Right lobe of liver (tissue), 6 donors: ENCODE measurements at regions not wholly inside any gene's neighbourhood (a gene's known extent, or its start where the extent isn't known, plus 50 kb on each side); places are given as distances from the start of the nearest gene placed in this dataset.

Source experiments
- ATAC-seq, 4 donors: fragments of 200-7000 bp; cut with Tn5 transposase; one replicate each; pipeline ENCODE4 v1.9.1; 2020; ENCODE audit warnings: mild to moderate bottlenecking in 4 of 4, moderate library complexity in 4 of 4
- DNase-seq, 3 donors: peaks; one replicate each; pipeline ENCODE4 v3.0.0-alpha.2; 2020
- H3K27ac ChIP-seq, 3 donors: fragments of 200-600 bp; one replicate each; pipeline ENCODE4 v1.8.0; 2022
- H3K27me3 ChIP-seq, 2 donors: fragments of 200-600 bp; one replicate each; pipeline ENCODE4 v1.8.0; 2022
- H3K36me3 ChIP-seq, 4 donors: fragments of 200-600 bp; sonication (generic) in 1 of 4; one replicate each; pipeline versions ENCODE4 v1.5.1 to v1.8.0; 2017 to 2022; ENCODE audit warnings: control low read depth in 1 of 4
- H3K4me1 ChIP-seq, 4 donors: fragments of 200-600 bp; sonication (generic) in 1 of 4; one replicate each; pipeline versions ENCODE4 v1.5.1 to v1.8.0; 2017 to 2022; ENCODE audit warnings: control low read depth in 1 of 4
- H3K4me3 ChIP-seq, 3 donors: fragments of 200-600 bp; one replicate each; pipeline ENCODE4 v1.8.0; 2022
- H3K9me3 ChIP-seq, 4 donors: fragments of 200-600 bp; sonication (generic) in 1 of 4; one replicate each; pipeline versions ENCODE4 v1.5.1 to v1.8.0; 2017 to 2022; ENCODE audit warnings: control low read depth in 1 of 4
- POLR2A ChIP-seq: fragments of 450-650 bp; IDR thresholded peaks from one replicate; pipeline ENCODE4 v1.6.1; 2017; ENCODE audit warnings: antibody characterized with exemption, mild to moderate bottlenecking
- WGBS: methylation state at CpG from one replicate; pipeline ENCODE4 v1.1.6; 2018; ENCODE audit warnings: low coverage, low lambda C conversion rate; ENCODE audit not compliant: insufficient coverage; ENCODE audit errors: missing lambda C conversion rate; 5-methylcytosine and 5-hydroxymethylcytosine counted together
- intact Hi-C, 2 donors: fragments of 100-400 bp; cut with DNase I; formaldehyde crosslinking; loops; one replicate each; pipeline versions ENCODE4 v1.11.2 to v1.14.1; 2022
- TF ChIP-seq, protein P1 (sequence below), 4 donors: fragments of 200-600 bp in 3 of 4; fragments of 450-650 bp in 1 of 4; IDR thresholded peaks; one replicate each; pipeline versions ENCODE4 v1.5.1 to v1.8.0; 2016 to 2022; ENCODE audit warnings: antibody characterized with exemption in 4 of 4, mild to moderate bottlenecking in 2 of 4
- donor health status: DM: no; HTN: yes; CAD: no.
- donor health status: DM: no; HTN: no; CAD: no.
- donor health status: DM: no; HTN: no; CAD: no.
- donor health status: DM: no; HTN: yes; CAD: no.
- donor health status: DM: no; HTN: yes; CAD: no.

DNA sequence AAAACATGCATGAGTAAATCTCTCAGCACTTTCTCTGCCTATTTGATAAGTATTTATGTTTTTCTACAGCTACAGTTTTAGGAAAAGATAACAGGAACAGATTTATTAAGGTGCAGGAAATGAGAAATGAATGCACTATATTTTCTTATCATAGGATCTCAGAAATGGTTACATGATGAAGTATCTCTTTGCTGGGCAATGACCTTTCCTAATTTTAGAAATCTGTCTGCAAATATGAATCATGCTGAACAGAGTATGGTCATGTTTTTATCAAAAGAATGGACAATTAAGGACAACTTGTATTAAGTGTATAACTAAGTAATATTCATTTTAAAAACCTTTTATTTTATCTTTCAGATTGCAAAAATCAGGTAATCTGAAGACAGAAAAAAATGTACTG is 53.8 kb upstream of the SPPL2A start:
- no peak for ATAC-seq
- no peak overlapping the region for H3K4me3 ChIP-seq
- H3K27me3 ChIP-seq: no peaks in the 10 kb centered on the region
- intact Hi-C loops: no loop called here
- H3K4me1 ChIP-seq: no peaks in the 10 kb centered on the region
- no peak for TF ChIP-seq POLR2A
- TF ChIP-seq, protein P1, sequence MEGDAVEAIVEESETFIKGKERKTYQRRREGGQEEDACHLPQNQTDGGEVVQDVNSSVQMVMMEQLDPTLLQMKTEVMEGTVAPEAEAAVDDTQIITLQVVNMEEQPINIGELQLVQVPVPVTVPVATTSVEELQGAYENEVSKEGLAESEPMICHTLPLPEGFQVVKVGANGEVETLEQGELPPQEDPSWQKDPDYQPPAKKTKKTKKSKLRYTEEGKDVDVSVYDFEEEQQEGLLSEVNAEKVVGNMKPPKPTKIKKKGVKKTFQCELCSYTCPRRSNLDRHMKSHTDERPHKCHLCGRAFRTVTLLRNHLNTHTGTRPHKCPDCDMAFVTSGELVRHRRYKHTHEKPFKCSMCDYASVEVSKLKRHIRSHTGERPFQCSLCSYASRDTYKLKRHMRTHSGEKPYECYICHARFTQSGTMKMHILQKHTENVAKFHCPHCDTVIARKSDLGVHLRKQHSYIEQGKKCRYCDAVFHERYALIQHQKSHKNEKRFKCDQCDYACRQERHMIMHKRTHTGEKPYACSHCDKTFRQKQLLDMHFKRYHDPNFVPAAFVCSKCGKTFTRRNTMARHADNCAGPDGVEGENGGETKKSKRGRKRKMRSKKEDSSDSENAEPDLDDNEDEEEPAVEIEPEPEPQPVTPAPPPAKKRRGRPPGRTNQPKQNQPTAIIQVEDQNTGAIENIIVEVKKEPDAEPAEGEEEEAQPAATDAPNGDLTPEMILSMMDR (IDR thresholded peaks at IDR 0.05): no peak
- DNase-seq: no peak
- H3K9me3 ChIP-seq: no peaks in the 10 kb centered on the region
- H3K27ac ChIP-seq: no peak overlapping the region
- H3K36me3 ChIP-seq: no peaks in the 10 kb centered on the region

DNA sequence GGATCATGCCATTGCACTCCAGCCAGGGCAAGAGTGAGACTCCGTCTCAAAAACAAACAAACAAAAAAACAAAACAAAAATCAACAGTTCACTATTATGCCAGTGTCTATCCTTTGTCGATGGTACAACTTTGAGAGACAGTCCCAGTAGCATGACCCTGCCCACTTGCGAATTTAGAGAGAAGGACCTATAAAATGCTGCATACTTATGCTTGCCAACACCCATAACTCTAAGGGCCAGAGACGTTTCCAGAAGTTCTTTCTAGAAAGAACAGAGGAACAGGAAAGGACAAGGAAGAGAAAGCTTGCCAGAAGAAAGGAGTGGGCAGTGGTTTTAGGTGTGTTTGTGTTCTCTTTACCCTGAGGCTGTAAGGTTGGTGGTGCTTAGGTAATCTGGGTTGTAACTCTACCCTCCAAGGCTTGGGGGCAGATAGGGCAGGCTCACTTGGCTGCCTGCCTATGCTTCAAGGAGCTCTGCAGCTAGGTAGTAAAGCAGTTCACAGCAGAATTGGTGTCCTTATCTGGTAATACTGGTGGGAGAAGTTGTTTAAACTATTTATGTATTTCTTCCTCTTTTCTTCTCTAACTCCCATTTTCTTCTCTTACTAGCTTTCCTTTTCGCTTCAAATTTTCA is 50.6 kb upstream of the SPPL2A start:
- Histone ChIP-seq H3K4me1 (no peaks in the 10 kb centered on the region), H3K27ac (no peak overlapping the region), H3K9me3 (no peaks in the 10 kb centered on the region), H3K27me3 (no peaks in the 10 kb centered on the region), H3K4me3 (no peak overlapping the region), H3K36me3 (no peaks in the 10 kb centered on the region)
- intact Hi-C loops: no loop called here
- 69% methylated on average over 5 of the region's 5 CpGs for WGBS
- no peak for DNase-seq
- TF ChIP-seq, protein P1 (IDR thresholded peaks at IDR 0.05): no peak
- no peak for TF ChIP-seq POLR2A
- no peak for ATAC-seq
